NOMO-1 (cell line): ENCODE measurements at regions not wholly inside any gene's neighbourhood (a gene's known extent, or its start where the extent isn't known, plus 50 kb on each side); places are given as distances from the start of the nearest gene placed in this dataset.
"Not testable (repeated sequence)": the region's sequence is repeated elsewhere in the genome, so short reads cannot be mapped to it uniquely, and the experiment has no call there.

Source experiments
- DNase-seq, 2 experiments: peaks; one replicate each; lab custom pipeline; 2025; ENCODE audit not compliant: unreplicated experiment in 2 of 2; lab: John Stamatoyannopoulos, UW

DNA sequence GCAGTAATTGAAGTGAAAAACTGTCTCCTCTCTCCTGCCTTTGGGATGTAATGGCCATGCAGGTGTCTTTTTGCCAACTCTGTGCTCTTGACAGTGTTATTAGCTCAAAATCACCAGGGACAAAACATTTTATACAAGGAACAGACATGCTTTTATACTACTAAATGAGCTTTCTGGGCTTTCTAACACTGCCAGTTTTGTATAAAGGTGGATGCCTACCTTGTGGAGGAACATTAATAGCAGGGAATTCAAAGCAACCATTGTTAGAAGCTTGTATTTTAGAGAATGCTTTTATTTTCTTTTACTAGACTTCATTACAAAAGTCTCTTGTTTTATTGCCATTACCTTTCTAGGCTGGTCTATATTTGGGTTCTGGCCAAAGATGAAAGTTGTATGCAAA, 54.7 kb upstream of the ARSJ start:
- DNase-seq: no peak

DNA sequence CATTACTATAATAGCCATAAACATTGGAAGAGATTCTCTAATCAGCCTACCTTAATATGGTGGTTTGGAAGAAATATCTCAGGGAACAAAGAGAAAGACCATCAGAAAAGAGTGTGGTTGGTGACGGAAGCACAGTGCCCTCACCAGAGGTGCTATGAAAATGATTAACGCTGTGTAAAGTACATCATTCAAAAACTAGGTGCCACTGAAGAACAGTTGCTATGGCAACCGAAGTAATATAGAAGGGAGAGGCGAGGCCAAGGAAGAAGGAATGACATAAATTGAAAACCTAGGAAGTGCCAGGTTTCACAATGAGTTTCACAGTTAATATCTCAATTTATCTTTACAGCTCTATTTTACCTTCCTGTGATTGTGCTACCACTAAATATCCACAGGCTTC, 57.0 kb upstream of the ARSJ start:
- no peak for DNase-seq

DNA sequence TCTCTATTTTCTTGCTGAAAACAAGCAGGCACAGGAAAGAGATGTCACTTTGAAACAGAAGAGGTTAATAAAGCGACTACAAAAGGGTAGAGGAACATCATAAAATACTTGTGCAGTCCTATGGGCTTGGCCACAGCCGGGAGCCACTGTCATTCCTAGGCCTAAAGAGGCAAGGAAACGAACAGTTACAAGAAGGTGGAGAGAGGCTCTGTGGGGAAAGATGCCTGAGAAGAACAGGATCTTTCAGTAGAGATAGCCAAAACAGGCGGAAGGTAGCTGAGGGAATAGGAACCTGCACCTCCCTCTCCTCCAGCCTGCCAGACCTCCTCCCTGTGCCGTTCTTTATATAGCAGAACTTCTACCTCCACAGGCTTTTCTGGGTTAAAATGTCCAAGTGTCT, 57.4 kb upstream of the ARSJ start:
- no peak for DNase-seq

DNA sequence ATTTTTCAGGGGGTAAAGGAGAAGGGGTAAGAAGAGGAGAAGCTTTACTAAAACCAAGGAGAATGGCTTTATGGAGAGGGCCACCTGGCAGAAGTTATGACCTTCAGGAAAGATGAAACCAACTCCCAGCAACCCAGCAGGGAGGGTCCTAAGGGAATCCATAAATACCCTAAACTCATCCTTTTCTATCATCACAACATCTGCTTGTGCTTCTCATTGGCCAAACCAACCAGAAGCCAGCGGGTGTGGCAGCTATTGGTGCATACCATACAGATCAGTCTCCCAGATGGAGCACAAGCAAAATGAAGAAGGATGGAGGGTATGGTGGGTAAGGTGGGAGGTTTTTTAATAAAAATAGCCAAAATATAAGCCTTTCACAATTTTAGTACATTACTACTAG, 58.5 kb upstream of the ARSJ start:
- DNase-seq: no peak

DNA sequence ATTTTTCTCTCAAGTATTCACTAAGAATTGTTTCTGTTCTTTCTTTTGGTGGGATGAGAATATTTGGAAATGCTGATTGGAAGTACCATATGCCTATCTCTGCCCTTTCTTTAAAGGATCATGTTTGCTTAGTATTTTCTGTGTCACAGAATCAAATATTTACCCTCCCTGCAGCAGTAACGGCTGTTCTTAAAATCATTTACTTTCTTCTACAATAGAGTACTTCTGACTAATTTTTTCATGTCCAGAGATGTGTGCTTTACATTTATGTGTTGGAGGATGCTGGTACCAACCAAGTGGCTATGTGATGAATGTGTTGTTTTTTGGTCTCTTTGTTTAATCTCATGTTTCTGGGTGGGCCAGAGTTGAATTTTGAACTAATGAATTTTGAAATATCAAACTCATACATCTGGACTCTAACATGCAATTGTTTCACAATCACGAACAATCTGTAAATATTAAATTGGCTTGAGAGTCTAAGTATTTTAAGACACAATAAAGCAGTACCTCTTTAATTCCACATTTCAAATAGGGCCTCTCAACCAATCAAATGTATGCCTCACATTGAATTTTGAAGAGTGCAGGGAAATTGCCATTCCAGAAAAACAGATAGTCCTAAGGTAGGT, 59.4 kb upstream of the ARSJ start:
- no peak for DNase-seq

DNA sequence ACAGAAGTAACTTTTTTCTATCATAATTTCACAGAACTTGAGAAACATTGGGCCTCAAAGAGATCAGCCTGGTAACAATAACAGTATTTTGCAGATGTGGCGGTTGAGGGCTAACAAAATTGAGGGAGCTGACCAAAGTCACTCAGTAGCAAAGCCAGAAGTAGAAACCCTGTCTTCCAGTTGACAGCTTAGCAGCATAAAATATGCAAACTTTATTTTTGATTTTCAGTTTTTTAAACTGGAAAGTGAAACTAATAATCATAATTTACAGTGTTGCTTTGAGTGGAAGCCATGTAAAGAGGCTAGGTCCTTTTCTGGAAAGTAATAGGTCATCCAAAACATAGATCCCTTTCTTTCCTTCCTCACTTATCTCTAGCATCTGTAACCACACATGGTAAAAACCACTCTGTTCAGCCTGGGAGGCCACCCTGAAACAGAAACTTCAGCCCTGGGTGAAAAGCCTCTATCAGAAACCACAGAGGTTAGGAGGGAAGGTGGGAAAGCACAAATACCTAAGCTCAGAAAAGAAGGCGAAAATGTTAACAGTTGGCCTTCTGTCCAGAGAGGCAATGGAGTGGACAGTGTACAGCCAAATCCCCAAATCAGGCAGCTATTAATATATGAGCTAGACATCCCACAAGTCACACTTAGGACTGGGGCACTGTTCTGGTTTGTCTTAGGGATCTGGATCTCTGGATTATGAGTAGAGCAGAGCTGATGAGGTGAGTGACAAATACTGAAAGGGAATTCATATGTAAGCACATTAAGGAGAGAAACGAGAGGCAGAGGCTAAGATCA, 61.1 kb upstream of the ARSJ start:
- DNase-seq: no peak

DNA sequence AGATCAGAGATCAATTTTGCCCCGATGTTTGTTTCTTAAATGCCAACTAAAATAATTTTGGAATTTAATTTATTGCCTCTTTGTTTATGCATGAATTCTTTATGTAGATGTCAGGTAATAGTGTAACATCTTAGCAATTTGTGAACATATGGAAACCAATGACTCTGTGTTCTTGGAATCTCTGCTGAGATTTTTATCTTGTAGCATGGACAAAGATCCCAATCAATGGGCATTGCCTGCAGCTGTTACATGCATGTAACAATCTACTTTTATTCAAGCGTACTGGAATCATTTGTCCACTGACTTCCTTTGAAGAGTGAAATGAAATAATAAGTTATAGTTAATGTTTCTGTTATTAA, 61.6 kb upstream of the ARSJ start:
- DNase-seq: no peak

DNA sequence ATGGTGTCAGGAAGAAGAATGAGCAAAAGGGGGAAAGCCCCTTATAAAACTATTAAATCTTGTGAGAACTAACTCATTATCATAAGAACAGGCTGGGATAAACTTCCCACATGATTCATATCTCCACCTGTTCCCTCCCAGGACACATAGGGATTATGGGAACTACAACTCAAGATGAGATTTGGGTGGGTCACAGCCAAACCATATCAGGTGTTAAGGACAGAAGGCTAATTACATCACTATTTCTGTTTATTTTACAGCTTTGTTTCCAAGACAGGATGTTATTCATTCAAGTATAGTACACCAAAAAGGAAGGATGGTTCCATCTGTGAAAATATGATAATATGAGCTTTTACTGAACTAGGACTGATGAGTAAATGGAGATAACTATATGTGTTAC, 63.7 kb upstream of the ARSJ start:
- no peak for DNase-seq

DNA sequence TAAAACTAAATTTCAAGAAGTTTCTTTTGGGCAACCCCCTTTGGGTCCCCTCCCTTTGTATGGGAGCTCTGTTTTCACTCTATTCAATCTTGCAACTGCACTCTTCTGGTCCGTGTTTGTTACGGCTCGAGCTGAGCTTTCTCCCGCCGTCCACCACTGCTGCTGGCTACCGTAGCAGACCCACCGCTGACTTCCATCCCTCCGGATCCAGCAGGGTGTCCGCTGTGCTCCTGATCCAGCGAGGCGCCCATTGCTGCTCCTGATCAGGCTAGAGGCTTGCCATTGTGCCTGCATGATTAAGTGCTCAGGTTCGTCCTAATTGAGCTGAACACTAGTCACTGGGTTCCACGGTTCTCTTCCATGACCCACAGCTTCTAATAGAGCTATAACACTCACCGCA, 64.9 kb upstream of the ARSJ start:
- DNase-seq: not testable (repeated sequence)

DNA sequence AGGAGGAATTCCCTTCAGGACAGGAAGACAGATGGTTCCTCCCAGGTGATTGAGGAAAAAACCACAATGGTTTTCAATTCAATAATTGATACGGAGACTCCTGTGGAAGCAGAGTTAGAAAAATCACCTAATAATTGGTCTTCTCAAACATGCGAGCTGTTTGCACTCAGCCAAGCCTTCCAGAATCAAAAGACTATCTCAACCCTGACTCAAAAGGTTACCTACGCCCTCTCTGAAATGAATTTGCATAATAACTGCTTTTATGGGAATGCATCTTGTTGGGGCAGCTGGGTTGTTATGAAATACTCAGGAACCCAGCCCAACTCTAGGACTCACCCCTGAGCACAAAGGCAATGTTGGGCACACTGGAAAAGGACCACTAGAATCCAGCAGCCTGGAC, 66.9 kb upstream of the ARSJ start:
- DNase-seq: no peak

DNA sequence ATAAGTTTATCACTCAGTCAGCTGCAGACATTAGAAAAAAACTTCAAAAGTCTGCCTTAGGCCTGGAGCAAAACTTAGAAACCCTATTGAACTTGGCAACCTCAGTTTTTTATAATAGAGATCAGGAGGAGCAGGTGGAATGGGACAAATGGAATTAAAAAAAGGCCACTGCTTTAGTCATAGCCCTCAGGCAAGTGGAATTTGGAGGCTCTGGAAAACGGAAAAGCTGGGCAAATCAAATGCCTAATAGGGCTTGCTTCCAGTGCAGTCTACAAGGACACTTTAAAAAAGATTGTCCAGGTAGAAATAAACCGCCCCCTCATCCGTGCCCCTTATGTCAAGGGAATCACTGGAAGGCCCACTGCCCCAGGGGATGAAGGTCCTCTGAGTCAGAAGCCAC, 68.7 kb upstream of the ARSJ start:
- DNase-seq: not testable (repeated sequence)

DNA sequence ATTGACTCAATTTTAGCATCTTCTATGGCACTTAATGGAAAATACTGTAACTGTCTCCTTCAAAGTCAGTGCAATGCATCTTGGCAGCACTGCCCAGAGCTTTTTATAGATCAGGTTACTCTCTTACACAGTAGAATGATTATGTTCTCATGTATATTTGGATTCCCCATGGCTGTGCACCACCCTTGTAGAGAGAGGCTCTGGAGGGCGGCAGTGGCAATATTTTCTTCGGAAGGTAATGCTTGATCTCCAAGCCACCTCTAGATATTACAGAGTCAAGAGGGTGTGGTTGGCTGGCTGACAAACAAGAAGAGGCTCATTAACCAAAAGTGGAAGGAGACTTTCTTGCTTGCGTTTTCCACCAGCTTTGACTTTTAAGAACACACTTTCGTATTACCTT, 72.8 kb upstream of the ARSJ start:
- no peak for DNase-seq

DNA sequence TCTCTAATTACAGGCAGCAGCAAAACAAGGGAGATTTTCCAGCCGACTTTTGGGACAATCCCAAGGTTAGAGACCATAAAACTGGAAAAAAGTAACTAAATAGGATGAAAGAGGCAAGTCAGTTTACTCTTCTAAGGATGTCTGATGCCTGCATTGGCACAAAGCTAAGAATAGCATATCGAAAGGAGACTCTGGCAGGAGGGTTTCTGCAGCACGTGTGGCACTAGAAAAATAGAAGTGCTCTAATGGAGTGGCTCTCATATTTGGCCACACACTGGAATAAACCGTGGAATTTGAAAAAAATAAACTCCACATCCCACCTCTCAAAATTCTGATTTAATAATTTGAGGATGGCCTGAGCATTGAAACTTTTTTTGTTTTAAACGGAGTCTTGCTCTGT, 77.2 kb upstream of the ARSJ start:
- no peak for DNase-seq

DNA sequence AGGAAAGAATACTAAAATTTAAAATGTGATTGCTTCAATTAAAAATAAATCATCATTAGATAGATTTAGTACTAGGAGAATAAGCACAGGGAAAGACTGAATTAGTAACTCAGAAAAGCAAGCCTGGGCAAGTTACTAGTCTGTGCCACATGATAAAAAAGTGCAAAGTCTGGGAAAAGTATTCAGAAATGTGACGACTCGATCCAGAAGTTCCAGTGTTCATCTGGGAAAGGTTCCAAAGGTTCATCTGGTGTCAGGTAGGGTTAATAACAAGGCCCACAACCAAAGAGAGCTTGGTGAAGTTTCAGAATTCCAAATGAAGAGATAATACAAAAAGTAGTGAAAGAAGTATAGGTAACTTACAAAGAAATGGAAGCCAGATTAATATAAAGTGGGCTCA, 78.3 kb upstream of the ARSJ start:
- DNase-seq: no peak

DNA sequence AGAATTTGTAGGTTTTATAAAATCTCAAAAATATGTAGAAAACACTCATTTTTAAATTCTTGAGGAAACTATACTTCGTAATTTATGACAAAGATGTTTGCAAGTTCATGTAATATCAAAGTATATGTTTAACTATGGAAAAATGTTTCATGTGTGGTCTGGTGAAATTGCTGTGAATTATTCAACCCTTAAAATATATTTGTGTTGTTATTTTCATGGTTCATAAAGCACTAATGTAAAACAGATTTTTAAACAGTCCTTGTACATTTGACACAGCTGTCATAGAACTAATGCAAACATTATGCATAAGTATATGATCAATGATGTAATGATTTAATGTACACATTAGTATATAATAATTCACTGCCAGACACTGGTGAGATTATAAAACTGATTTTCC, 83.1 kb upstream of the ARSJ start:
- DNase-seq: no peak

DNA sequence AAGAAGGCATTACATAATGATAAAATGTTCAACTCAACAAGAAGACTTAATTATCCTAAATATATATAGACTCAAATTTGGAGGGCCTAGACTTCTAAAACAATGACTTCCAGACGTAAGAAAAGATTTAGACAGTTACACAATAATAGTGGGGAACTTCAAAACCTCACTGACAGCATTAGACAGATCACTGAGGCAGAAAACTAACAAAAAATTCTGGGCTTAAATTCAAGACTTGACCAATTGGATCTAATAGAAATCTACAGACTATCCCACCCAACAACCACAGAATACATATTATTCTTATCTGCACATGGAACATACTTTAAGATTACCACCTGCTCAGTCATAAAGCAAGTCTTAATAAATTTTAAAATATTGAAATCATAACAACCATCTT, 93.3 kb upstream of the ARSJ start:
- no peak for DNase-seq

DNA sequence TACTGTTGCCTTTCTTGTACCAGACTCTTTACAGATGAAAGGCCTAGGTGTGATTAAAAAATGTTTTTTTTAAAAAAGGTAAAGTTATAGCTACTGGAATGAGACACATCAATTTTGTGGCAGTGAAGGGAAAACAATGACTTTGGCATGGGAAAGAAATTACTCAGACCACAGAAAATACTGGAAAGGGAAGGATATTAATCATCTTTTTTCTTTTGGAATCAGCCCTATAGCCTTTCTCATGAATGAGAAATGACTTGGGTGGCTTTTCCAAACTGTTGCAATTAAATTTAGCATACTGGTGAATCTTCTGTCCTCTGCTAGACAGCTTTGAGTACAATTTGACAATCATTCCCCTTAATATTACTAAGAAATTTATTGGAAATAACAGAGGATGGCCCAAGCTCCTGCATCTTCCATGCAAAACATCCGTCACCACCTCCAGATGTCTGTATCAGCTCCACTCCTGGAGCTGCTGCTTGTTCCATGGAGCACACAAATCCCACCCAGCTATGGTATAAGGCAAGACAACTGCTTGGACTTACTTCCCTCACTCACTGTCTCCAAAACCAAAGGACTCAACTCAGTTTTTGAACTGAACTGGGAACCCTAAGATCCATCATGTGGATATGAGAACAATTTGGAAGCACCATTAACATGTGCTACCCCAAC, 97.6 kb upstream of the ARSJ start:
- no peak for DNase-seq

DNA sequence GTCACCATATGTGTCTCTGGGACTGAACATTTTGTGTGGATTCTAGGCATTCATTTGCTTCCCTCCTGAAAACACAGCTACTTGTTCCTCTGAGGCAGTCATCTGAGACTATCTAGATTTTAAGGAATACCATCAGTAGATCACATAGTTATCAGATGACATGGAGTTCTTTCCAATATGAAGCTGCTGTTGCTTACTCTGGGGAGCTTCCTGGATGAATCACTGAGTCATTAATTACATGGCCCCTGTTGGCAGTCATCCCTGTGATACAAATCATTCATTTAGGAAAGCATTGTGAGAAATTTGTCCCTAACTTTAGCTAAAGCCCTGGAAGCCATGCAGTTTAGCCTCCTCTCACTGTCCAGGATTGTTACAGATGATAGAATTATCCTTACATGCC, 98.2 kb upstream of the ARSJ start:
- no peak for DNase-seq

DNA sequence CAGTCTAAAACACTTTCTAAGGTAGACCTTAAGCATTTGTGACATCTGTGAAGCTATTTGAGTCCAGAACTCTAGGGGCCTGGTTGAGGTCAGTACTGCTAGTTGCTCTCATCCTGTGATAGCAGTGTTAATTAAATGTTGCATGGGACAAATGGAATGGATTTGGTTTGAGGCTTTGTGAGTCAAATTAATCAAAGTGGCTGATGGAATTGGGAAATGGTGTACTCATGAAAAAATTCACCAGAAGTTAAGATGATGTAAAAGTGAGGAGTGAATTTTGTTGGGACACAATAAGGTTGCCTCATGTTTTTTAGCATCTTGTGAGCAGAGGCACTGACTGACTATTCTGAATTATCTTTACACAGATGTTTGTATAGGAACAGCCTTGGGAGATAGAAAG, 99.2 kb upstream of the ARSJ start:
- DNase-seq: no peak

DNA sequence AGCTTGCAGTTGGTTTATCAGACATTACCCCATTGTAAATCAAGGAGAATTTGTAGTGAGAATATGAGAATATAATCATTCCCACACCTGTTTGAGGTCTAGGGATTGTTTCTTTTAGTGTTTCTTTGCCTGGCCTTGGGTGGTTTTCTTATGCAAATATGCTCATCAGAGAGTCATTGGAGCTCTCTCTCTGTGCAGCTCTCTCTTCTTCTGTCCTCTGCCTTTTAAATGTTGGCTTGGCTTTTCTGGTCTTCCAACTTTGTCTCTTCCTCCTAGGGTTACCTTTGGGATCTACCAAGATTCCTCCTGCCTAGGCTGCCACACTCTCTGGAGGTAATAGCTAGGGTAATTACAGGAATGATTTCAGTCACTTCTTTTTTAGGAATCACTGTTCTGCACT, 102.3 kb upstream of the ARSJ start:
- DNase-seq: no peak

DNA sequence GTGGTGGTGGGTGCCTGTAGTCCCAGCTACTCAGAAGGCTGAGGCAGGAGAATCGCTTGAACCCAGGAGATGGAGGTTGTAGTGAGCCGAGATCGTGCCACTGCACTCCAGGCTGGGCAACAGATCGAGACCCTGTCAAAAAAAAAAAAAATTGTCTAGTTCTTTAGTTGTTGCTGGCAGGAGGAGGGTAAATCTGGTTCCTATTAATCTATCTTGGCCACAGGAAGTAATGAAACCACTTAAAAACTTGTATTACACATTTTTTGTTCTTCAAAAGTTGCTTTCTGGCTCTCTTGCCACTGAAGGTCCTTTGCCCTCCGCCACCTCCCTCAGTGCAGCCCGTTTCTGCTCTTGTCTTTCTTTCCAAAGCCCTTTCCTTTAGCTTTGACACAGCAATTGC, 102.9 kb upstream of the ARSJ start:
- DNase-seq: no peak

DNA sequence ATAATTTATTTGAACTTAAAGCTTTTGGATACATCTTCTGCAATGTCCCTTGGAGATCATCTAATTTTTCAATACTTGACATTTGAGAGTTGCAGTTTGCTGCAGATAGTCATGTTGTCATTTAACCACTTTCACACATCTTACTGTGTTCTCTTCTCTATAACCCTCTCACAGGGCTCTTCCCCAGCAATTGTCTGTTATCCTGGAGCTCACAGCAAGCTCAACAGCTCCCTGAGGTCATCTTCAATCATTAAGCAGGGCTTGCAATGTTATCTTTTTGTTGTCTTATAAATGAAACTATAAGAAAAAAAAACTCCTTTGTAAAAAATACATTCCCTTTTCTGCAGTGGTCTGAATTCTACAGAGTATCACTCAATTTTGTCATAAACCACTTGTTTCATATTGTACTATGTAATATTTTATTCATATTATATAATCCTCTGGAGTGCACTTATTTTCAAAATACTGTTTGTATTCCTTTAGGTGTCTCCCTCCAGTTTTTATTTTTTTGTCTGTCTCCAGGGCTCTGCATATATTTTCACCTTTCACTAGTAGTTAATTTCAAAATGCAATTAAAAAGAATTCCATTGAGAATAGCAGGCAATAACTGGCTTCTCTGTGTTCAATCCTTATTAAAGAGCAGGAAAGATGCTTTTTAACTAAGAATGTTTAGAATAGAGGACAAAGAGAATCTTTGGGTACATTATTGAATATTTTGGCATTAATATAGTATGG, 106.3 kb upstream of the ARSJ start:
- no peak for DNase-seq
